Lower leg skin (tissue), 3 donors: ENCODE measurements at regions not wholly inside any gene's neighbourhood (a gene's known extent, or its start where the extent isn't known, plus 50 kb on each side); places are given as distances from the start of the nearest gene placed in this dataset.

Experiments used
- CTCF ChIP-seq, 3 donors: fragments of 450-650 bp; IDR thresholded peaks; one replicate each; pipeline ENCODE4 v1.5.1; 2016; ENCODE audit warnings: antibody characterized with exemption in 3 of 3, mild to moderate bottlenecking in 3 of 3, moderate library complexity in 2 of 3
- POLR2A ChIP-seq, 2 donors: fragments of 450-650 bp; IDR thresholded peaks; one replicate each; pipeline ENCODE4 v1.6.1; 2016 to 2017; ENCODE audit warnings: antibody characterized with exemption in 2 of 2, mild to moderate bottlenecking in 1 of 2, moderate library complexity in 1 of 2

- TF ChIP-seq CTCF (IDR thresholded peaks at IDR 0.05): no peak
- no peak for TF ChIP-seq POLR2A (IDR thresholded peaks at IDR 0.05)
Observed at GRCh38 chr2:43123981-43124686, 102.3 kb downstream of the ZFP36L2 start.
